ENCODE measurements at regions not wholly inside any gene's neighbourhood (a gene's known extent, or its start where the extent isn't known, plus 50 kb on each side); places are given as distances from the start of the nearest gene placed in this dataset.
"Not testable (repeated sequence)": the region's sequence is repeated elsewhere in the genome, so short reads cannot be mapped to it uniquely, and the experiment has no call there.

GRCh38 chr5:174916924-174917323 is 192.5 kb downstream of the MSX2 start:
- peaks cover 13% of the 10 kb centered on the region for H3K27me3 Mint-ChIP-seq (ENCODE audit: low read depth)
- H3K4me1 Mint-ChIP-seq (ENCODE audit: low read depth); H3K27ac Mint-ChIP-seq; DNase-seq; H3K4me3 Mint-ChIP-seq; H3K9me3 Mint-ChIP-seq; H3K36me3 Mint-ChIP-seq (ENCODE audit: low read depth): not testable (repeated sequence)
- CTCF ChIA-PET = interaction anchor here (0.6 kb wide), 1 partner anchor 144 kb away, joined by 3 read pairs; no protein-coding TSS in a partner anchor
- intact Hi-C loops (cut with micrococcal nuclease) = loop anchor here (10.0 kb wide), 1 partner anchor 778 kb away; no protein-coding TSS in a partner anchor

DNA sequence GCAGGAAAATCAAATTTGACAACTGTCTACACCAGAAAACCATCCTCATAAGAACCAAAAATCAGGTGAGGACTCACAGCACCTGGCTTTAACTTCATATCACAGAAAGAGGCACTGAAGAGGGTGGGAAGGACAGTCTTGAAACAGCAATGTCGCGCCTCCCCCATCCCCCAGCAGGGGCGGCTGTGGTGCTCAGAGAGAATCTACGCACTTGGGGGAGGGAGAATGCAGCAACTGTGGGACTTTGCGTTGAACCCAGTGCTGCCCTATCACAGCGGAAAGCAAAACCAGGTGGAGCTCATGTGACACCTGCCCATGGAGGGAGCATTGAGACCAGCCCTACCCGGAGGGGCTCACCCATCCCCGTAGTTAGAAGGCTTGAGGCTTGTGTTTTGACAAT is 191.8 kb downstream of the MSX2 start:
- intact Hi-C loops (cut with micrococcal nuclease) = loop anchor here (10.0 kb wide), 1 partner anchor 779 kb away; no protein-coding TSS in a partner anchor
- CTCF ChIA-PET = interaction anchor here (0.6 to 1.0 kb wide), 3 partner anchors 14 to 145 kb away, joined by 3 to 4 read pairs (median 3); no protein-coding TSS in a partner anchor
- DNase-seq = no peak
- Mint-ChIP-seq H3K27ac (no peak overlapping the region), H3K4me3 (no peak overlapping the region), H3K4me1 (ENCODE audit: low read depth) (no peaks in the 10 kb centered on the region), H3K27me3 (ENCODE audit: low read depth) (peaks cover 17% of the 10 kb centered on the region), H3K36me3 (ENCODE audit: low read depth) (no peaks in the 10 kb centered on the region), H3K9me3 (no peaks in the 10 kb centered on the region)

GRCh38 chr5:174911118-174911517 is 186.7 kb downstream of the MSX2 start:
- intact Hi-C loops (cut with micrococcal nuclease) = loop anchor here (10.0 kb wide), 1 partner anchor 784 kb away; no protein-coding TSS in a partner anchor
- peaks cover 23% of the 10 kb centered on the region for H3K27me3 Mint-ChIP-seq (ENCODE audit: low read depth)
- H3K36me3 Mint-ChIP-seq (ENCODE audit: low read depth) = no peaks in the 10 kb centered on the region
- H3K4me3 Mint-ChIP-seq = no peak overlapping the region
- no peak overlapping the region for H3K27ac Mint-ChIP-seq
- CTCF ChIA-PET = interaction anchor here (0.8 to 1.7 kb wide), 3 partner anchors 26 to 554 kb away, joined by 3 to 7 read pairs (median 4); no protein-coding TSS in a partner anchor
- no peaks in the 10 kb centered on the region for H3K9me3 Mint-ChIP-seq
- H3K4me1 Mint-ChIP-seq (ENCODE audit: low read depth) = no peaks in the 10 kb centered on the region
- no peak for DNase-seq

DNA sequence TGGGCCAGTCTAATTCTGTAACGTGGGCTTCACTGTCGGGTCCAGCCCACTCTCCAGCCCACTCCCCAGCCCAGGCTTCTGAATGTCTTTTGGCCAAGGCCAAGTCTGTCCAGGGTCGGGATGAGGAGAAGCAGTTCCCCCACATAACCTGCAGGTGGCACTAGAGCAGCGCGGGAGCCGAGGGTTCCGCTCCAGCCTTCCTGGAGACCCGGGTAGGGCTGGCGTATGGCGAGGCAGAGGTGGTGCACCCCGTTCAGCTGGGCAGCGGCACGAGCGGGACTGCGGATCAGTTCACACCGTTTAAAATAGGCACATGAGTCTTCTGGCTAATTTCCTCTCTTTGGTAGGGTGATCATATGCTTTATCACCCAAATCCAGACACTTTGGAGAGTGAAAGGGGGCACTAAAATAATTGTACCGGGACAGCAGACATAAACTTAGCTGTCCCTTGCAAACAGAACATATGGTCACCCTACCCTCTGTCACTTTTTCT is 185.9 kb downstream of the MSX2 start:
- Mint-ChIP-seq H3K4me3 (no peak overlapping the region), H3K9me3 (no peaks in the 10 kb centered on the region), H3K27me3 (ENCODE audit: low read depth) (peaks cover 23% of the 10 kb centered on the region), H3K36me3 (ENCODE audit: low read depth) (no peaks in the 10 kb centered on the region), H3K4me1 (ENCODE audit: low read depth) (no peaks in the 10 kb centered on the region), H3K27ac (no peak overlapping the region)
- intact Hi-C loops (cut with micrococcal nuclease) = loop anchor here (1.0 to 10.0 kb wide), 2 partner anchors 26 to 785 kb away; no protein-coding TSS in a partner anchor
- CTCF ChIA-PET = interaction anchor here (0.6 to 1.7 kb wide), 7 partner anchors 27 to 674 kb away, joined by 3 to 7 read pairs (median 4); no protein-coding TSS in a partner anchor
- peak; percentile 68 for DNase-seq

DNA sequence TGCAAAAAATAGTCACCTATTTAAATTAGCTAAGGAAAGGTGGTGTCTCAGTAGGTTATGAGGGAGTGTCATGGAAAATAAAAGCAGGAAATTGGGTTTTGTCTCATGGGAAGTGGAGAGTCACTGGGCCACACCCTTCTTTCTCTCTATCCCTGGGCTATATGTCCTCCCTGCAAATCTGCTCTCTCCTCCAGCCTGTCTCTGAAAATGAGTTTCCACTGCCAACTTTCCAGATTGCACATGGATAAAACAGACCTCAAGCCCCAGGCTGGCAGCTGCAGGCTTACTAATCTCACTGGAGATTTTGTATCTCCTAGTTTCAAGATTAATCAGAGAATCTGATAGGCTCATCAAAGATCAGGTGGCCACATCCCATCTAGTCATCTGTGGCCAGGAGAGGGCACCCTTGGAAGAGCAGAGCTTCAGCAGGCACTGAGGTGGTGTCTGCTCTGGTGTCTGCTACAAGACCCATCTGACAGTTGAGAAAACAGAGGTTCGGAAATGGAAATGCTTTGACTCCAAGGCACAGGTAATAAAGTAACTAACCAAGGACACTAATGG is 178.9 kb downstream of the MSX2 start:
- CTCF ChIA-PET = interaction anchor here (0.6 to 1.1 kb wide), 3 partner anchors 9 to 139 kb away, joined by 3 to 4 read pairs (median 3); no protein-coding TSS in a partner anchor
- no peak overlapping the region for H3K4me3 Mint-ChIP-seq
- peak; percentile 9 for DNase-seq

GRCh38 chr5:174901336-174901735 is 177.0 kb downstream of the MSX2 start:
- H3K36me3 Mint-ChIP-seq (ENCODE audit: low read depth) = no peaks in the 10 kb centered on the region
- H3K9me3 Mint-ChIP-seq = no peaks in the 10 kb centered on the region

More for the DNA sequence above, 178.9 kb downstream of the MSX2 start:
- intact Hi-C loops (cut with micrococcal nuclease) = no loop called here
- Mint-ChIP-seq H3K4me1 (ENCODE audit: low read depth) (no peaks in the 10 kb centered on the region), H3K36me3 (ENCODE audit: low read depth) (no peaks in the 10 kb centered on the region), H3K27me3 (ENCODE audit: low read depth) (peaks cover 11% of the 10 kb centered on the region), H3K27ac (no peak overlapping the region), H3K9me3 (no peaks in the 10 kb centered on the region)

DNA sequence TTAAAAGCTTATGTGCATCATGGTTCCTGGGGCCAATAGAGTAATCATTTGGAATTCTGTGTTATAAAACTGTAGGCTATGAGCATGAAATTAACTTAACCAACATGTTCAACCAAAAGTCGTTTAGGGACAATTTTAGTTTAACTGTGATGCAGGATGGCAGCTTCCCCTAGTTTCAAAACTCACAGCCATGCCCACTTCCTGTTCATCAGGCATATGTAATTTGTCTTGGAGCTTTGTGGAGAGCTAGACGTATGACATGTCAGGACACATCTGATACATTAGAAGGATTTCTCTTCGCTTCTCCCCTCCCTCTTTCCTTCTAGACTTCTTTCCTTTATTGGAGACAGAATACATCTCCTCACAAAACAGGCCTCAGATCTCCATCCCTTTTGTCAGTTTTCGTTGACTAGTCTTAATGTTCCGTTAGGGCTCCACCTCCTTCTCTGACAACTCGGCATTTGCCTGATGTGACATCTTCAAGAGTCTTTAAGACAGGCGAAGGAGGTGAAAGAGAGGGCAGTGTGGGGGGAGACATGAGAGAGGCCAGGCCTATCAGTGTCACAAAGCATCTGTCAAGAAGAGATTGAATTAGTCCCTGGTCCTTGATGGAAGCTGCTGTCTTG is 176.0 kb downstream of the MSX2 start:
- Mint-ChIP-seq H3K4me1 (ENCODE audit: low read depth) (no peaks in the 10 kb centered on the region), H3K27me3 (ENCODE audit: low read depth) (peaks cover 9% of the 10 kb centered on the region), H3K36me3 (ENCODE audit: low read depth) (no peaks in the 10 kb centered on the region), H3K27ac (no peak overlapping the region), H3K4me3 (no peak overlapping the region), H3K9me3 (no peaks in the 10 kb centered on the region)
- CTCF ChIA-PET = no interaction called here
- intact Hi-C loops (cut with micrococcal nuclease) = no loop called here
- DNase-seq = no peak

More at GRCh38 chr5:174901336-174901735, 177.0 kb downstream of the MSX2 start:
- no peak for DNase-seq
- Mint-ChIP-seq H3K27me3 (ENCODE audit: low read depth) (peaks cover 9% of the 10 kb centered on the region), H3K4me1 (ENCODE audit: low read depth) (no peaks in the 10 kb centered on the region), H3K4me3 (no peak overlapping the region), H3K27ac (no peak overlapping the region)
- CTCF ChIA-PET = no interaction called here
- intact Hi-C loops (cut with micrococcal nuclease) = no loop called here

DNA sequence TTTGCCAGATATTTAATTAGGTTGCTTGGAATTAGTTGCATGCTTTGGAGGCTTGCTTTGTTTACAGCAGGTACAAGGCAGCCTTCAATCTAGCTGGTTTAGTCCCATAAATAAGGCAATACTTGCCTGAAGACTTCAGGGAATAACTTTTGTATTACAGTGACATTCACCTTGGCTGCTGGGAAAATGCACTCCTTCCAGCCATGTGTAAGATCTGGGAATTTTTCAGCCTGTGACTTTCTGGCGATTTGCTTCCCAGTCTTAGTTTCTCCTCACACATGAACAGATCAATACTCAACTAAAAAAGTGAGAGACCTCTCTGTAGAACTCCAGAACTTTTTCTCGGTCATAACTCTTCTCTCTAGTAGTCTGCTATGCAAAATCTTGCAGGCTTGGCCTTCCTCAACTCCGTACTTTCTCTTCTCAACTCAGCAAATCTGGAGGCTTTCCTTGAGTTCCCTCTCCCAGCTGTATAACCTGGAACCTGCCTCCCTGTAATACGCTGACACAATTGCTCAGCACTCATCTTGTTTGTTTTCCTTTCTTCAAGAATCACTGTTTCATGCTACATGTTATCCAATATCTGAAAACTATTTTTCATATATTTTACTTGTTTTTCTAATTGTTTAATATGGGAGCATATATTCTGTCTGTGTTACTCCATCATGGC is 173.0 kb downstream of the MSX2 start:
- Mint-ChIP-seq H3K4me1 (ENCODE audit: low read depth) (no peaks in the 10 kb centered on the region), H3K9me3 (peaks cover 3% of the 10 kb centered on the region), H3K27ac (no peak overlapping the region), H3K27me3 (ENCODE audit: low read depth) (peaks cover 10% of the 10 kb centered on the region), H3K4me3 (no peak overlapping the region), H3K36me3 (ENCODE audit: low read depth) (no peaks in the 10 kb centered on the region)
- intact Hi-C loops (cut with micrococcal nuclease) = no loop called here
- DNase-seq = no peak
- CTCF ChIA-PET = no interaction called here

GRCh38 chr5:174895360-174895759 is 171.0 kb downstream of the MSX2 start:
- CTCF ChIA-PET = interaction anchor here (0.7 kb wide), 1 partner anchor 18 kb away, joined by 4 read pairs; no protein-coding TSS in a partner anchor
- Mint-ChIP-seq H3K9me3 (peaks cover 8% of the 10 kb centered on the region), H3K36me3 (ENCODE audit: low read depth) (no peaks in the 10 kb centered on the region), H3K4me1 (ENCODE audit: low read depth) (no peaks in the 10 kb centered on the region), H3K4me3 (no peak overlapping the region), H3K27ac (no peak overlapping the region), H3K27me3 (ENCODE audit: low read depth) (peaks cover 12% of the 10 kb centered on the region)
- intact Hi-C loops (cut with micrococcal nuclease) = no loop called here
- no peak for DNase-seq

- CTCF ChIA-PET = interaction anchor here (0.6 kb wide), 1 partner anchor 166 kb away, joined by 4 read pairs; no protein-coding TSS in a partner anchor
- Mint-ChIP-seq H3K4me3 (no peak overlapping the region), H3K36me3 (ENCODE audit: low read depth) (peaks cover 2% of the 10 kb centered on the region), H3K9me3 (peaks cover 8% of the 10 kb centered on the region), H3K27me3 (ENCODE audit: low read depth) (peaks cover 21% of the 10 kb centered on the region), H3K4me1 (ENCODE audit: low read depth) (no peaks in the 10 kb centered on the region), H3K27ac (no peak overlapping the region)
- DNase-seq = no peak
- intact Hi-C loops (cut with micrococcal nuclease) = no loop called here
Observed at GRCh38 chr5:174892742-174893141, 168.4 kb downstream of the MSX2 start.

DNA sequence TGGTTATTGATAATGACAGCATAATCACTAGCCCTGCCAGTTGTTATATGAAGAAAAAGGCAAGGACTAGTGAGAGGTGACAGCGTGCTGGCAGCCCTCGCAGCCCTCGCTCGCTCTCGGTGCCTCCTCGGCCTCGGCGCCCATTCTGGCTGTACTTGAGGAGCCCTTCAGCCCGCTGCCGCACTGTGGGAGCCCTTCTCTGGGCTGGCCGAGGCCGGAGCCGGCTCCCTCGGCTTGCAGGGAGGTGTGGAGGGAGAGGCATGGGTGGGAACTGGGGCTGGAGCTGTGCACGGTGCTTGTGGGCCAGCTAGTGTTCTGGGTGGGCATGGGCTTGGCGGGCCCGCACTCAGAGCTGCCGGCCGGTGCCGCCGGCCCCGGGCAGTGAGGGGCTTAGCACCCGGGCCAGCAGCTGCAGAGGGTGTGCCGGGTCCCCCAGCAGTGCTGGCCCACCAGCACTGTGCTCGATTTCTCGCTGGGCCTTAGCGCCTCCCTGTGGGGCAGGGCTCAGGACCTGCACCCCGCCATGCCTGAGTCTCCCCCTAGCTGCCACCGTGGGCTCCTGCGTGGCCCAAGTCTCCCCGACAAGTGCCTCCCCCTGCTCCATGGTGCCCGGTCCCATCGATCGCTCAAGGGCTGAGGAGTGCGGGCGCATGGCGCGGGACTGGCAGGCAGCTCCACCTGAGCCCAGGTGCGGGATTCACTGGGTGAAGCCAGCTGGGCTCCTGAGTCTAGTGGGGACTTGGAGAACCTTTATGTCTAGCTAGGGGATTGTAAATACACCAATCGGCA is 156.2 kb downstream of the MSX2 start:
- CTCF ChIA-PET = interaction anchor here (0.6 kb wide), 1 partner anchor 363 kb away, joined by 4 read pairs; no protein-coding TSS in a partner anchor
- H3K36me3 Mint-ChIP-seq (ENCODE audit: low read depth); DNase-seq; H3K4me3 Mint-ChIP-seq; H3K27me3 Mint-ChIP-seq (ENCODE audit: low read depth); H3K27ac Mint-ChIP-seq; intact Hi-C loops (cut with micrococcal nuclease); H3K4me1 Mint-ChIP-seq (ENCODE audit: low read depth); H3K9me3 Mint-ChIP-seq: not testable (repeated sequence)

DNA sequence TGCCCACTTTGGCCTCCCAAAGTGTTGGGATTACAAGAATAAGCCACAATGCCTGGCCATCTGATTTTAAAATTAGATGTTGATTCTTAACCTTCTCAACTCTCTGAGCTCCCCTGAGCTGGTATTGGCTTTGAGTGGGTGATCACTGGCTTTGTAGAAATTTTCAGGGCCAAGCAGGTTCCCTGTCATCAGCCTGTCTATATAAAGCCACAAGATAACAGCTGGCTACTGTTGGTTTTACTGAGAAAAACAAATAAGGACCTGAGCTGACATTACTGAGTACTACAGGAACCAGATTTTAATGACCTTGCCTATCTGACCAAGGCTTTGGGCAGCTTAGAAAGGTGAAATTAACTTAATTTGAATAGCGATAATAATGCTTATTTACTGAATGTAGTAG is 153.6 kb downstream of the MSX2 start:
- Mint-ChIP-seq H3K4me3 (no peak overlapping the region), H3K4me1 (ENCODE audit: low read depth) (no peaks in the 10 kb centered on the region), H3K27ac (no peak overlapping the region), H3K36me3 (ENCODE audit: low read depth) (no peaks in the 10 kb centered on the region), H3K27me3 (ENCODE audit: low read depth) (peaks cover 7% of the 10 kb centered on the region), H3K9me3 (no peaks in the 10 kb centered on the region)
- intact Hi-C loops (cut with micrococcal nuclease) = no loop called here
- DNase-seq = no peak
- CTCF ChIA-PET = no interaction called here
